MM.1S (cell line): ENCODE measurements at regions not wholly inside any gene's neighbourhood (a gene's known extent, or its start where the extent isn't known, plus 50 kb on each side); places are given as distances from the start of the nearest gene placed in this dataset.

ENCODE experiments used
- DNase-seq: peaks from one replicate; pipeline ENCODE4 v3.0.0-alpha.2; 2015
- H2AFZ ChIP-seq: fragments of 300-600 bp; sonication (generic); 2 replicates; pipeline ENCODE4 v1.6.0; 2016; ENCODE audit warnings: antibody characterized with exemption, low read length
- H3F3A ChIP-seq: fragments of 300-600 bp; sonication (generic); 2 replicates; pipeline ENCODE4 v1.6.1; 2016; ENCODE audit warnings: mild to moderate bottlenecking, antibody characterized with exemption, low read length, moderate library complexity, mixed read lengths; ENCODE audit not compliant: insufficient read depth
- H3K27ac ChIP-seq: fragments of 300-600 bp; sonication (generic); 2 replicates; pipeline ENCODE4 v1.5.1; 2016; ENCODE audit warnings: mild to moderate bottlenecking, low read length
- H3K27me3 ChIP-seq: fragments of 300-600 bp; sonication (generic); replicated peaks from 2 replicates; pipeline ENCODE4 v1.6.0; 2016; ENCODE audit warnings: low read length; ENCODE audit not compliant: insufficient read depth
- H3K36me3 ChIP-seq: fragments of 300-600 bp; sonication (generic); replicated peaks from 2 replicates; pipeline ENCODE4 v1.6.1; 2016; ENCODE audit warnings: mild to moderate bottlenecking, low read length, mixed read lengths; ENCODE audit not compliant: insufficient read depth
- H3K4me1 ChIP-seq: fragments of 300-600 bp; sonication (generic); 2 replicates; pipeline ENCODE4 v1.6.1; 2016; ENCODE audit warnings: low read length, mixed read lengths
- H3K4me2 ChIP-seq: fragments of 300-600 bp; sonication (generic); 2 replicates; pipeline ENCODE4 v1.6.0; 2016; ENCODE audit warnings: low read depth, low read length
- H3K4me3 ChIP-seq: fragments of 300-600 bp; sonication (generic); 2 replicates; pipeline ENCODE4 v1.5.1; 2016; ENCODE audit warnings: low read length, mixed read lengths
- H3K79me2 ChIP-seq: fragments of 300-600 bp; sonication (generic); 2 replicates; pipeline ENCODE4 v1.6.1; 2016; ENCODE audit warnings: mixed run types, low read length, mixed read lengths
- H3K9ac ChIP-seq: fragments of 300-600 bp; sonication (generic); 2 replicates; pipeline ENCODE4 v1.6.1; 2016; ENCODE audit warnings: low read length, mixed read lengths
- H3K9me2 ChIP-seq: fragments of 300-600 bp; sonication (generic); replicated peaks from 2 replicates; pipeline ENCODE4 v1.6.1; 2016; ENCODE audit warnings: mild to moderate bottlenecking, low read length, mixed read lengths; ENCODE audit not compliant: insufficient read depth
- H3K9me3 ChIP-seq: fragments of 300-600 bp; sonication (generic); replicated peaks from 2 replicates; pipeline ENCODE4 v1.6.1; 2016; ENCODE audit warnings: mild to moderate bottlenecking, low read length, mixed read lengths; ENCODE audit not compliant: insufficient read depth
- H4K20me1 ChIP-seq: fragments of 300-600 bp; sonication (generic); 2 replicates; pipeline ENCODE4 v1.6.1; 2016; ENCODE audit warnings: mild to moderate bottlenecking, low read length, moderate library complexity, mixed read lengths; ENCODE audit not compliant: insufficient read depth
- CTCF ChIP-seq: fragments of 300-600 bp; sonication (generic); IDR thresholded peaks from 2 replicates; pipeline ENCODE4 v1.5.1; 2016; ENCODE audit warnings: antibody characterized with exemption, low read length, mixed read lengths
- EZH2 ChIP-seq: fragments of 300-600 bp; sonication (generic); optimal IDR thresholded peaks from 2 replicates; pipeline ENCODE3; 2017; ENCODE audit warnings: low read depth, mild to moderate bottlenecking, antibody characterized with exemption, low read length, mixed read lengths
- EZH2phosphoT487 ChIP-seq: fragments of 300-600 bp; sonication (generic); IDR thresholded peaks from 2 replicates; pipeline ENCODE4 v1.6.1; 2018; ENCODE audit warnings: antibody characterized with exemption, low read length

- no peak for TF ChIP-seq EZH2phosphoT487
- TF ChIP-seq EZH2: no peak
- no peak for TF ChIP-seq CTCF
- no peaks in the 10 kb centered on the region for H3K79me2 ChIP-seq
- H3K4me2 ChIP-seq: no peak overlapping the region
- H3K27me3 ChIP-seq: no peaks in the 10 kb centered on the region
- no peak overlapping the region for H3K9ac ChIP-seq
- no peaks in the 10 kb centered on the region for H3K9me2 ChIP-seq
- no peak overlapping the region for H3K27ac ChIP-seq
- DNase-seq: no peak
- no peaks in the 10 kb centered on the region for H4K20me1 ChIP-seq
- H3K4me3 ChIP-seq: no peak overlapping the region
- H3F3A ChIP-seq: no peaks in the 10 kb centered on the region
- no peaks in the 10 kb centered on the region for H3K36me3 ChIP-seq
- no peaks in the 10 kb centered on the region for H3K4me1 ChIP-seq
- H3K9me3 ChIP-seq: no peaks in the 10 kb centered on the region
- no peak overlapping the region for H2AFZ ChIP-seq
Measured at GRCh38 chr6:2410656-2411380, 165.4 kb upstream of the GMDS start.

- Histone ChIP-seq H2AFZ (no peak overlapping the region), H3F3A (no peaks in the 10 kb centered on the region), H3K27ac (no peak overlapping the region), H3K27me3 (no peaks in the 10 kb centered on the region), H3K4me1 (no peaks in the 10 kb centered on the region), H3K36me3 (no peaks in the 10 kb centered on the region), H3K4me3 (no peak overlapping the region), H3K4me2 (no peak overlapping the region), H3K9me3 (no peaks in the 10 kb centered on the region), H4K20me1 (no peaks in the 10 kb centered on the region), H3K9me2 (no peaks in the 10 kb centered on the region), H3K79me2 (no peaks in the 10 kb centered on the region), H3K9ac (no peak overlapping the region)
- no peak for TF ChIP-seq EZH2
- TF ChIP-seq EZH2phosphoT487: no peak
- TF ChIP-seq CTCF: no peak
- DNase-seq: no peak
Measured at GRCh38 chr6:2407525-2407924, 162.1 kb upstream of the GMDS start.

DNA sequence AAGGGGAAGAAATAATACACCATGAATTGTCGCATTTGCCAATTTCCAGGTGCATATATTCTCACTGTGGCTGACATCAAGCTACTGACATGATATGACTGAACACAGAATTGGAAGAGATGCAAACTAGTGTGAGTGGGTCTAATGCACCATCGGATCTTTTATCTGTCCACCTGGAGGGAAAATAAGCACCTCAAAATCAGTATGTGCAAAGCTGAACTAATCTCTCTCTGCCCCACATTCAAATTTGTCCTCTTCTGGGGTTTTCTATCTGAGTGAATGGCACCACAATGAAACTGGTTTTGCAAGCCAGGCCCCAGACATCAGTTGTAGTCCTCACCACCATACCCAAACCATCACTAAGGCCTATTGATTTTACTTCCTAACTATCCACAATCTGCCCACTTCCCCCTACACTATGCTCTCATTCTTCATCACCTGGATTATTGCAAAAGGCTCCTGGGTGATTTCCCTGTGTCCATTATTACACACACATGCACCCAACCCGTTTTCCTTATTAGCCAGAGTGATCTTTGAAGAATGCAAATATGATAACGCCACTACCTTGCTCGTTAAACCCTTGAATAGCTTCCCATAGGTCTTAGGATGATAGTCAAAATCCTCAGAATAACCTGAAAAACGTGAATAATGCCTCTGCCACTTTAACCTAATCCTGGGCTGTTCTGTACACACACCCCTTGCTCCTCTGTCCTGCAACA is 159.0 kb upstream of the GMDS start:
- no peaks in the 10 kb centered on the region for H4K20me1 ChIP-seq
- H3K27me3 ChIP-seq: no peaks in the 10 kb centered on the region
- H3K27ac ChIP-seq: no peak overlapping the region
- H3K9me3 ChIP-seq: no peaks in the 10 kb centered on the region
- no peak overlapping the region for H2AFZ ChIP-seq
- DNase-seq: no peak
- H3K79me2 ChIP-seq: no peaks in the 10 kb centered on the region
- H3K4me3 ChIP-seq: no peak overlapping the region
- H3K4me1 ChIP-seq: no peaks in the 10 kb centered on the region
- H3F3A ChIP-seq: no peaks in the 10 kb centered on the region
- H3K36me3 ChIP-seq: no peaks in the 10 kb centered on the region
- TF ChIP-seq EZH2phosphoT487 (no peak), EZH2 (no peak), CTCF (no peak)
- H3K4me2 ChIP-seq: no peak overlapping the region
- H3K9me2 ChIP-seq: no peaks in the 10 kb centered on the region
- no peak overlapping the region for H3K9ac ChIP-seq
